ES-I3 (cell line): ENCODE measurements at regions not wholly inside any gene's neighbourhood (a gene's known extent, or its start where the extent isn't known, plus 50 kb on each side); places are given as distances from the start of the nearest gene placed in this dataset.

Experiments
- H3K36me3 ChIP-seq: 2 replicates; pipeline ENCODE4 v1.6.1; 2013; ENCODE audit warnings: mild to moderate bottlenecking, low read length, control low read depth, moderate library complexity; ENCODE audit not compliant: insufficient read depth
- H3K4me1 ChIP-seq: 2 replicates; pipeline ENCODE4 v1.6.1; 2013; ENCODE audit warnings: mild to moderate bottlenecking, control low read depth, low read length; ENCODE audit not compliant: insufficient read depth
- H3K9ac ChIP-seq: 2 replicates; pipeline ENCODE4 v1.6.1; 2013; ENCODE audit warnings: low read depth, mild to moderate bottlenecking, low read length, moderate library complexity
- H3K9me3 ChIP-seq: 2 replicates; pipeline ENCODE4 v1.6.1; 2013; ENCODE audit warnings: mild to moderate bottlenecking, low read length, moderate library complexity; ENCODE audit not compliant: control insufficient read depth, insufficient read depth

- Histone ChIP-seq H3K9me3 (no peaks in the 10 kb centered on the region), H3K36me3 (no peaks in the 10 kb centered on the region), H3K4me1 (no peaks in the 10 kb centered on the region), H3K9ac (no peak overlapping the region)
These were observed 106.6 kb upstream of the TMC3 start for GRCh38 chr15:81480645-81481053.

DNA sequence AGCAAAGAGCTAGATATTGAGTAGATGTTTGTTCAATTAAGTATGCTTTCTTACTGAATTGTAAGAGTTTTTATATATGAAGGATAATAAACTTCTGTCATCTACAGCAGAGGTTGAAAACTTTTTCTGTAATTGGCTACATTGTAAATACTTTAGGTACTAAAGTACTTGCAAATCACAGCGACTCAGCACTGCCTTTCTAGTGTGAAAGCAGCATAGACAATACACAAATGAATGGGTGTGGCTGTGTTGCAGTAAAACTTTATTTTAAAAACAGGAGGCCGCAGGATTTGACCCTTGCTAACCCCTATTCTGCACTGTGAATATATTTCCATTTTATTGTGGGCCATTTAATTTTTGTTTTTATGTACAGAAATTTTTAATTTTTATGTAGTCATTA, 104.3 kb upstream of the TMC3 start:
- Histone ChIP-seq H3K9me3 (no peaks in the 10 kb centered on the region), H3K4me1 (no peaks in the 10 kb centered on the region), H3K9ac (no peak overlapping the region), H3K36me3 (no peaks in the 10 kb centered on the region)

- H3K36me3 ChIP-seq: no peaks in the 10 kb centered on the region
- no peaks in the 10 kb centered on the region for H3K4me1 ChIP-seq
- H3K9ac ChIP-seq: no peak overlapping the region
- H3K9me3 ChIP-seq: no peaks in the 10 kb centered on the region
These were observed 101.9 kb upstream of the TMC3 start for GRCh38 chr15:81475926-81476325.

- no peaks in the 10 kb centered on the region for H3K36me3 ChIP-seq
- H3K9ac ChIP-seq: no peak overlapping the region
- no peaks in the 10 kb centered on the region for H3K4me1 ChIP-seq
- no peaks in the 10 kb centered on the region for H3K9me3 ChIP-seq
These were observed 101.5 kb upstream of the TMC3 start for GRCh38 chr15:81475471-81475870.

- Histone ChIP-seq H3K9ac (no peak overlapping the region), H3K36me3 (no peaks in the 10 kb centered on the region), H3K4me1 (no peaks in the 10 kb centered on the region), H3K9me3 (no peaks in the 10 kb centered on the region)
These were observed 99.9 kb upstream of the TMC3 start for GRCh38 chr15:81473946-81474345.

DNA sequence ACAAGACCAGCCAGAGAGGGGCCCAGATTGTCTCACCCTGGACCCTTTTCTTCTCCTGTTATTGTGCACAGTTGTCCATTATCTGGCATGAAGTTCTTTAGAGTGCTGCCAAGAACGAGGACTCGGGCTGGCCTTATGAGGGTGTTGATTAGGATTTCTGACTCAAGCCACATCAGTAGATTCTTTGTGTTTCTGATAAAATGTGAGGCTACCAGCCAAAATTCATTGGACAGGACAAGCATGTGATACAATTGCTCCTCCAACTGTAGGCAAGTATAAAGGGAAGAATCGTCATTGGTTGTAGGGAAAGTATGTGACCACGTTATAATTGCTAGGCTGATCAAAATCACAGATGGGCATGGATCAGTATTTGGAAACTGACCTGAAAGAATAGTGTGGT, 99.2 kb upstream of the TMC3 start:
- Histone ChIP-seq H3K9ac (no peak overlapping the region), H3K4me1 (no peaks in the 10 kb centered on the region), H3K36me3 (no peaks in the 10 kb centered on the region), H3K9me3 (no peaks in the 10 kb centered on the region)

GRCh38 chr15:81471151-81471550, 97.1 kb upstream of the TMC3 start:
- Histone ChIP-seq H3K36me3 (no peaks in the 10 kb centered on the region), H3K9ac (no peak overlapping the region), H3K4me1 (no peaks in the 10 kb centered on the region), H3K9me3 (no peaks in the 10 kb centered on the region)

- Histone ChIP-seq H3K9ac (no peak overlapping the region), H3K36me3 (no peaks in the 10 kb centered on the region), H3K4me1 (no peaks in the 10 kb centered on the region), H3K9me3 (no peaks in the 10 kb centered on the region)
These were observed 95.1 kb upstream of the TMC3 start for GRCh38 chr15:81469154-81469553.

DNA sequence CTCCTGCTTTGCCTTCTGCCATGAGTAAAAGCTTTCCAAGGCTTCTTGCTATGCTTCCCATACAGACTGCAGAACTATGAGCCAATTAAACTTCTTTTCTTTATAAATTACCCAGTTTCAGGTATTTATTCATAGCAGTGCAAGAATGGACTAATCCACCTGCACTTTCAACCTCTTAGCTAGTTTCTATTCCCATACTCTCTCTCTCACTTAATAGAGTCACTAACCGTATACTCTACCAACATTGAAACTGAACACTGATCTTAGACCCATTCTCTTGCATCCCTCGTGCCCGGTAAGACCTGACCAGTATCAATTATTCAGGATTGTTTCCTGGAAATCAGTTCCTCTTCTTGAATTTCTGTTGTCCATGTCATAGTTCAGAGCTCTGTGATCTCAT, 92.7 kb upstream of the TMC3 start:
- no peaks in the 10 kb centered on the region for H3K36me3 ChIP-seq
- no peak overlapping the region for H3K9ac ChIP-seq
- no peaks in the 10 kb centered on the region for H3K9me3 ChIP-seq
- no peaks in the 10 kb centered on the region for H3K4me1 ChIP-seq

DNA sequence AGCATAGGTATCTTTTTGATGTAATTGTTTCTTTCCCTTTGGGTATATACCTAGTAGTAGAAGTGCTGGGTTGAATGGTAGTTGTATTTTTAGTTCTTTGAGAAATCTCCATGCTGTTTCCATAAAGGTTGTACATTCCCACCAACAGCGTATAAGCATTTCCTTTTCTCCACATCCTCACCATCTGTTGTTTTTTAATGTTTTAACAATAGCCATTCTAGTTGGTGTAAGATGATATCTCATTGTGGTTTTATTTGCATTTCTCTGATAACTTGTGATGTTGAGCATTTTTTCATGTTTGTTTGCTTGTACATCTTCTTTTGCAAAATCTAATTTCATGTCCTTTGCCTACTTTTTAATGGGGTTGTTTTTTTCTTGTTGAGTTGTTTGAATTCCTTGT, 80.0 kb upstream of the TMC3 start:
- H3K4me1 ChIP-seq: no peaks in the 10 kb centered on the region
- H3K9ac ChIP-seq: no peak overlapping the region
- no peaks in the 10 kb centered on the region; the same call in 1 of the 2 replicates for H3K9me3 ChIP-seq
- H3K36me3 ChIP-seq: no peaks in the 10 kb centered on the region

DNA sequence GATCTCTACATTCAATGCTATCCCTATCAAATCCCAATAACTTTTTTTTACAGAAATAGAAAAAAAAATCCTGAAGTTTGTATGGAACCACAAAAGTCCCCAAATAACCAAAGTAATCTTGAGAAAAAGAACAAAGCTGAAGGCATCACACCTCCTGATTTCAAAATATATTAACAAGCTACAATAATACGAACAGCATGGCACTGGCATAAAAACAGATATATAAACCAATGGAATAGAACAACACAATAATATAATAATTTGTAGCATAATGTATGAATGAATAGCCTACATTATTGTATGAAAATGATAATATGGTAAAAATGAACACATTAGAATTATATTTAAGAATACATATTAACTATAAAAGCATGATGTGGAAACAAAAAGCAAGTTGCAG, 76.7 kb upstream of the TMC3 start:
- Histone ChIP-seq H3K9me3 (no peaks in the 10 kb centered on the region; the same call in 1 of the 2 replicates), H3K4me1 (no peaks in the 10 kb centered on the region), H3K9ac (no peak overlapping the region), H3K36me3 (no peaks in the 10 kb centered on the region)

- Histone ChIP-seq H3K9me3 (no peaks in the 10 kb centered on the region; the same call in 1 of the 2 replicates), H3K9ac (no peak overlapping the region), H3K4me1 (no peaks in the 10 kb centered on the region), H3K36me3 (no peaks in the 10 kb centered on the region)
These were observed 75.9 kb upstream of the TMC3 start for GRCh38 chr15:81449836-81450474.

GRCh38 chr15:81443040-81443820, 69.2 kb upstream of the TMC3 start:
- Histone ChIP-seq H3K4me1 (peaks cover 6% of the 10 kb centered on the region; the same call in 1 of the 2 replicates), H3K9ac (no peak overlapping the region), H3K36me3 (no peaks in the 10 kb centered on the region), H3K9me3 (no peaks in the 10 kb centered on the region; the same call in 1 of the 2 replicates)

DNA sequence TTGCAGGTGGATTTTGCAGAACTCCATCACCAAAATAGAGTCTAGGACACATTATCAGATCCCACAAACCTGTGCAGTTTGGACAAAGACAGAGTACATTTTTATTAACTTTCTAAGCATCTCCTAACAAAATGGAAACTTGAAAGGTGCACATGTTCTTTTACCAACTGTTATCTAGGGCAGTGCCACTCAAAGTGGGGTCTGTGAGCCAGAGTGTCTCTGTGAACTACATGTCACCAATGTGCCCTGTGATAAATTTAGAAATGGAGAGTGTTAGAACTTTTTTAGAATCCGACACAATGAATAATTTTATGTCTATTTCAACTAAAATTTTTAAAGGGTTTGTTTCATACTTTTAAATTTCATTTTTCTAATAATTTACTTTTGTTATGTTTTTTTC, 68.4 kb upstream of the TMC3 start:
- Histone ChIP-seq H3K9ac (no peak overlapping the region), H3K36me3 (no peaks in the 10 kb centered on the region), H3K4me1 (peaks cover 6% of the 10 kb centered on the region; the same call in 1 of the 2 replicates), H3K9me3 (no peaks in the 10 kb centered on the region; the same call in 1 of the 2 replicates)

- no peaks in the 10 kb centered on the region for H3K9me3 ChIP-seq
- H3K36me3 ChIP-seq: no peaks in the 10 kb centered on the region
- peaks cover 3% of the 10 kb centered on the region; the same call in 1 of the 2 replicates for H3K4me1 ChIP-seq
- no peak overlapping the region for H3K9ac ChIP-seq
These were observed 60.8 kb upstream of the TMC3 start for GRCh38 chr15:81434851-81435250.
